DMS153 treated with DMSO at 0.1 percent for 48 hours (cell line): ENCODE measurements at regions not wholly inside any gene's neighbourhood (a gene's known extent, or its start where the extent isn't known, plus 50 kb on each side); places are given as distances from the start of the nearest gene placed in this dataset.

Experiments
- DNase-seq: peaks from one replicate; lab custom pipeline; 2025; ENCODE audit not compliant: unreplicated experiment; lab: John Stamatoyannopoulos, UW

GRCh38 chr22:48389916-48390315 is 1437.8 kb downstream of the BRD1 start:
- no peak for DNase-seq

- no peak for DNase-seq
Observed at GRCh38 chr22:48382197-48382596, 1445.5 kb downstream of the BRD1 start.

- DNase-seq, result no peak
Observed at GRCh38 chr22:48380016-48380665, 1447.5 kb downstream of the BRD1 start.

- DNase-seq, result no peak
Observed at GRCh38 chr22:48379371-48379770, 1448.3 kb downstream of the BRD1 start.

GRCh38 chr22:48378673-48379072 is 1449.0 kb downstream of the BRD1 start:
- no peak for DNase-seq

- no peak for DNase-seq
Observed at GRCh38 chr22:48376936-48377712, 1450.5 kb downstream of the BRD1 start.

- DNase-seq, result no peak
Observed at GRCh38 chr22:48376428-48376827, 1451.2 kb downstream of the BRD1 start.

GRCh38 chr22:48373626-48374173 is 1454.0 kb downstream of the BRD1 start:
- DNase-seq, result no peak

- DNase-seq, result no peak
Observed at GRCh38 chr22:48372390-48372789, 1455.3 kb downstream of the BRD1 start.

GRCh38 chr22:48371391-48371790 is 1456.3 kb downstream of the BRD1 start:
- DNase-seq, result no peak

- DNase-seq, result no peak
Observed at GRCh38 chr22:48370508-48371325, 1457.0 kb downstream of the BRD1 start.

- peak; percentile 4 for DNase-seq
Observed at GRCh38 chr22:48369789-48370507, 1457.7 kb downstream of the BRD1 start.

- DNase-seq, result no peak
Observed at GRCh38 chr22:48368975-48369525, 1458.6 kb downstream of the BRD1 start.

- no peak for DNase-seq
Observed at GRCh38 chr22:48367731-48368130, 1459.9 kb downstream of the BRD1 start.

- DNase-seq, result no peak
Observed at GRCh38 chr22:48366591-48366990, 1461.1 kb downstream of the BRD1 start.

GRCh38 chr22:48366056-48366455 is 1461.6 kb downstream of the BRD1 start:
- no peak for DNase-seq

GRCh38 chr22:48365386-48365785 is 1462.3 kb downstream of the BRD1 start:
- DNase-seq, result no peak

GRCh38 chr22:48362721-48363404 is 1464.8 kb downstream of the BRD1 start:
- DNase-seq, result no peak

- DNase-seq, result no peak
Observed at GRCh38 chr22:48361099-48361639, 1466.5 kb downstream of the BRD1 start.

GRCh38 chr22:48359613-48359965 is 1468.1 kb downstream of the BRD1 start:
- DNase-seq, result no peak
